ENCODE measurements at regions not wholly inside any gene's neighbourhood (a gene's known extent, or its start where the extent isn't known, plus 50 kb on each side); places are given as distances from the start of the nearest gene placed in this dataset.

DNA sequence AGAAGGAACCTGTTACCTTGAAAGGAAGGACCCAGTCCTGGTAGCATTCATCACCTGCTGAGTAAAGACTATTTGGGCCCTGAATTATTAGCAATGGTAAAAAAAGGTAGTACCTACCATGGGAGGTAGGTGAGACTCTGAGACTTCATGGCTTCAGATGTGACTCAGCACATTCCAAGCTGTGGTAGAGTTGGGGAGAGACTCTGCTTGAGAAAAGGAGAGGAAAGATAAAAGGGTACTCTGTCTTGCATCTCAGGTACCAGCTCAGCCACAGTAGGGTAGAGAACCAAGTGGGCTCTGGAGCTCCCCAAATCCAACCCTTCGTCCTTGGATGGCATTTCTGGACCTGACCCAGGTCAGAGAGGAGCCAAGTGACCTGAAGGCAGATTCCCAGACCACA, 430.4 kb downstream of the TBL1XR1 start:
- no peaks in the 10 kb centered on the region for H3K4me1 ChIP-seq (ENCODE audit: control insufficient read depth, insufficient read depth, low read length)
- H3K27me3 ChIP-seq (ENCODE audit: control insufficient read depth, insufficient read depth, low read length): no peaks in the 10 kb centered on the region
- H3K4me3 ChIP-seq (ENCODE audit: low read length): no peak overlapping the region
- H3K9ac ChIP-seq (ENCODE audit: low read length): no peak overlapping the region
- H3K36me3 ChIP-seq (ENCODE audit: control insufficient read depth, insufficient read depth, low read length): no peaks in the 10 kb centered on the region
- H3K27ac ChIP-seq (ENCODE audit: low read depth, low read length): no peak overlapping the region

DNA sequence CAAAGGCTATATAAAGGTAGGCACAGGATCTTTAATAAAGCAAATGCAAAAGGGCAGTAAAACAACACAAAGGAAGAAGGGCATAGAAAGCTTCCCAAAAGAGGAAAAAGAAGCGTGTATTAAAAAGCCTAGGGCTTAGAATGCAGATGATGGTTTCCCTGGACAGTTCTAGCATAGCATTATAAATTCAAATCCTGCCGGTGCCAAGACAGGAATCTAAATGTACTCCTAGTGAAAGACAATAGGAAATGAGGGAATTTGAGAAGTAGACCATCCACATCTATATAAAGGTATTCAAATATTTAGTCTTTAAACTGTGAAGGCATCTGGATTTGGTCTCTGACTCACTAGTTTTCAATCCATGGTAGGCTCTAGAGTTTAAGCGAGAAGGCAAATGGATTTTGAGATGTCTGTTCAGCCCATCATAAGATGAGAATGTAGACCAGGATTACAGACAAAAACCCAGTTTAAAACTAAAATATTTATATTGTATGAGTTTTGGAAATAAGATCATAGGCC, 431.8 kb downstream of the TBL1XR1 start:
- Histone ChIP-seq H3K27ac (ENCODE audit: low read depth, low read length) (no peak overlapping the region), H3K27me3 (ENCODE audit: control insufficient read depth, insufficient read depth, low read length) (no peaks in the 10 kb centered on the region), H3K36me3 (ENCODE audit: control insufficient read depth, insufficient read depth, low read length) (no peaks in the 10 kb centered on the region), H3K4me1 (ENCODE audit: control insufficient read depth, insufficient read depth, low read length) (no peaks in the 10 kb centered on the region), H3K9ac (ENCODE audit: low read length) (no peak overlapping the region), H3K4me3 (ENCODE audit: low read length) (no peak overlapping the region)

- no peak overlapping the region for H3K4me3 ChIP-seq (ENCODE audit: low read length)
- H3K27ac ChIP-seq (ENCODE audit: low read depth, low read length): no peak overlapping the region
- no peaks in the 10 kb centered on the region for H3K36me3 ChIP-seq (ENCODE audit: control insufficient read depth, insufficient read depth, low read length)
- no peak overlapping the region for H3K9ac ChIP-seq (ENCODE audit: low read length)
- no peaks in the 10 kb centered on the region for H3K4me1 ChIP-seq (ENCODE audit: control insufficient read depth, insufficient read depth, low read length)
- no peaks in the 10 kb centered on the region for H3K27me3 ChIP-seq (ENCODE audit: control insufficient read depth, insufficient read depth, low read length)
These were observed 437.3 kb downstream of the TBL1XR1 start for GRCh38 chr3:176759815-176760506.

GRCh38 chr3:176757429-176757828, 439.9 kb downstream of the TBL1XR1 start:
- no peak overlapping the region for H3K27ac ChIP-seq (ENCODE audit: low read depth, low read length)
- H3K4me3 ChIP-seq (ENCODE audit: low read length): no peak overlapping the region
- H3K4me1 ChIP-seq (ENCODE audit: control insufficient read depth, insufficient read depth, low read length): no peaks in the 10 kb centered on the region

GRCh38 chr3:176755977-176756376, 441.3 kb downstream of the TBL1XR1 start:
- Histone ChIP-seq H3K9ac (ENCODE audit: low read length) (no peak overlapping the region), H3K27ac (ENCODE audit: low read depth, low read length) (no peak overlapping the region), H3K4me3 (ENCODE audit: low read length) (no peak overlapping the region), H3K27me3 (ENCODE audit: control insufficient read depth, insufficient read depth, low read length) (no peaks in the 10 kb centered on the region), H3K36me3 (ENCODE audit: control insufficient read depth, insufficient read depth, low read length) (no peaks in the 10 kb centered on the region), H3K4me1 (ENCODE audit: control insufficient read depth, insufficient read depth, low read length) (no peaks in the 10 kb centered on the region)

More at GRCh38 chr3:176757429-176757828, 439.9 kb downstream of the TBL1XR1 start:
- no peaks in the 10 kb centered on the region for H3K27me3 ChIP-seq (ENCODE audit: control insufficient read depth, insufficient read depth, low read length)
- no peaks in the 10 kb centered on the region for H3K36me3 ChIP-seq (ENCODE audit: control insufficient read depth, insufficient read depth, low read length)
- no peak overlapping the region for H3K9ac ChIP-seq (ENCODE audit: low read length)

- H3K4me3 ChIP-seq (ENCODE audit: low read length): no peak overlapping the region
- no peaks in the 10 kb centered on the region for H3K36me3 ChIP-seq (ENCODE audit: control insufficient read depth, insufficient read depth, low read length)
- no peak overlapping the region for H3K27ac ChIP-seq (ENCODE audit: low read depth, low read length)
- H3K4me1 ChIP-seq (ENCODE audit: control insufficient read depth, insufficient read depth, low read length): no peaks in the 10 kb centered on the region
- no peak overlapping the region for H3K9ac ChIP-seq (ENCODE audit: low read length)
- no peaks in the 10 kb centered on the region for H3K27me3 ChIP-seq (ENCODE audit: control insufficient read depth, insufficient read depth, low read length)
These were observed 441.7 kb downstream of the TBL1XR1 start for GRCh38 chr3:176755552-176755951.

DNA sequence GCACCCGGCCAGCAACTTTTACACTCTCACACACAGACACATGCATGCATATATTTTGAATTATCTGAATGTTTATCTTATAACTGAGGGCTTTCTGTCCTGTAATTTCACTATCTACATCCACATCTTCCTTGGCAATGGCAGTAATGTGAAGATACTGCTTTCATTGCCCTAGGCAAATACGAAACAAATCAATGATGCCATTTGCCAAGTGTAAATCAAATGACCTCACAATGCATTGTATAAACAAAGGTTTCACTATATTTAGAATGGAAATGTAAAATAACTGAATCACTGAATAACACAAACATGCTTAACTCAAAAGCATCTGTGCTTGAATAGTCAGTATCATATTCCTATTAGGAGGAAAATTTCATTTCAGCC, 455.6 kb downstream of the TBL1XR1 start:
- H3K4me3 ChIP-seq (ENCODE audit: low read length): no peak overlapping the region
- H3K36me3 ChIP-seq (ENCODE audit: control insufficient read depth, insufficient read depth, low read length): no peaks in the 10 kb centered on the region
- H3K9ac ChIP-seq (ENCODE audit: low read length): no peak overlapping the region
- H3K4me1 ChIP-seq (ENCODE audit: control insufficient read depth, insufficient read depth, low read length): peaks cover 4% of the 10 kb centered on the region
- no peak overlapping the region for H3K27ac ChIP-seq (ENCODE audit: low read depth, low read length)
- no peaks in the 10 kb centered on the region for H3K27me3 ChIP-seq (ENCODE audit: control insufficient read depth, insufficient read depth, low read length)

GRCh38 chr3:176740906-176741663, 456.2 kb downstream of the TBL1XR1 start:
- no peak overlapping the region for H3K4me3 ChIP-seq (ENCODE audit: low read length)
- peaks cover 4% of the 10 kb centered on the region for H3K4me1 ChIP-seq (ENCODE audit: control insufficient read depth, insufficient read depth, low read length)

GRCh38 chr3:176739159-176739558, 458.1 kb downstream of the TBL1XR1 start:
- H3K27ac ChIP-seq (ENCODE audit: low read depth, low read length): no peak overlapping the region
- no peak overlapping the region for H3K4me3 ChIP-seq (ENCODE audit: low read length)
- H3K36me3 ChIP-seq (ENCODE audit: control insufficient read depth, insufficient read depth, low read length): no peaks in the 10 kb centered on the region
- peaks cover 4% of the 10 kb centered on the region for H3K4me1 ChIP-seq (ENCODE audit: control insufficient read depth, insufficient read depth, low read length)
- no peak overlapping the region for H3K9ac ChIP-seq (ENCODE audit: low read length)
- H3K27me3 ChIP-seq (ENCODE audit: control insufficient read depth, insufficient read depth, low read length): no peaks in the 10 kb centered on the region

More at GRCh38 chr3:176740906-176741663, 456.2 kb downstream of the TBL1XR1 start:
- no peak overlapping the region for H3K9ac ChIP-seq (ENCODE audit: low read length)
- H3K27ac ChIP-seq (ENCODE audit: low read depth, low read length): no peak overlapping the region
- no peaks in the 10 kb centered on the region for H3K36me3 ChIP-seq (ENCODE audit: control insufficient read depth, insufficient read depth, low read length)
- no peaks in the 10 kb centered on the region for H3K27me3 ChIP-seq (ENCODE audit: control insufficient read depth, insufficient read depth, low read length)

GRCh38 chr3:176737480-176738110, 459.7 kb downstream of the TBL1XR1 start:
- no peak overlapping the region for H3K27ac ChIP-seq (ENCODE audit: low read depth, low read length)
- H3K4me3 ChIP-seq (ENCODE audit: low read length): no peak overlapping the region
- H3K36me3 ChIP-seq (ENCODE audit: control insufficient read depth, insufficient read depth, low read length): no peaks in the 10 kb centered on the region
- no peak overlapping the region for H3K9ac ChIP-seq (ENCODE audit: low read length)
- no peaks in the 10 kb centered on the region for H3K27me3 ChIP-seq (ENCODE audit: control insufficient read depth, insufficient read depth, low read length)
- peaks cover 4% of the 10 kb centered on the region for H3K4me1 ChIP-seq (ENCODE audit: control insufficient read depth, insufficient read depth, low read length)

GRCh38 chr3:176734146-176734545, 463.1 kb downstream of the TBL1XR1 start:
- Histone ChIP-seq H3K36me3 (ENCODE audit: control insufficient read depth, insufficient read depth, low read length) (no peaks in the 10 kb centered on the region), H3K27ac (ENCODE audit: low read depth, low read length) (no peak overlapping the region), H3K4me1 (ENCODE audit: control insufficient read depth, insufficient read depth, low read length) (no peaks in the 10 kb centered on the region), H3K27me3 (ENCODE audit: control insufficient read depth, insufficient read depth, low read length) (no peaks in the 10 kb centered on the region), H3K9ac (ENCODE audit: low read length) (no peak overlapping the region), H3K4me3 (ENCODE audit: low read length) (no peak overlapping the region)

- Histone ChIP-seq H3K27me3 (ENCODE audit: control insufficient read depth, insufficient read depth, low read length) (no peaks in the 10 kb centered on the region), H3K4me1 (ENCODE audit: control insufficient read depth, insufficient read depth, low read length) (no peaks in the 10 kb centered on the region), H3K36me3 (ENCODE audit: control insufficient read depth, insufficient read depth, low read length) (no peaks in the 10 kb centered on the region), H3K27ac (ENCODE audit: low read depth, low read length) (no peak overlapping the region), H3K4me3 (ENCODE audit: low read length) (no peak overlapping the region), H3K9ac (ENCODE audit: low read length) (no peak overlapping the region)
These were observed 472.9 kb downstream of the TBL1XR1 start for GRCh38 chr3:176724394-176724759.

Data from rectal smooth muscle tissue (tissue), 1 donor.